Neural progenitor cell (in vitro differentiated cells): ENCODE measurements at regions not wholly inside any gene's neighbourhood (a gene's known extent, or its start where the extent isn't known, plus 50 kb on each side); places are given as distances from the start of the nearest gene placed in this dataset.
"Not testable (repeated sequence)": the region's sequence is repeated elsewhere in the genome, so short reads cannot be mapped to it uniquely, and the experiment has no call there.

Experiments
- DNase-seq: peaks from one replicate; pipeline ENCODE4 v3.0.0-alpha.2; 2016; ENCODE audit warnings: low spot score
- H2AFZ ChIP-seq: fragments of 200-600 bp; sonication (generic); replicated peaks from 2 replicates; pipeline ENCODE4 v1.6.1; 2016; ENCODE audit warnings: antibody characterized with exemption
- H3F3A ChIP-seq: fragments of 200-600 bp; sonication (generic); 2 replicates; pipeline ENCODE4 v1.6.1; 2016; ENCODE audit warnings: antibody characterized with exemption, low read depth
- H3K27ac ChIP-seq: fragments of 200-600 bp; sonication (generic); 2 replicates; pipeline ENCODE4 v1.5.1; 2016; ENCODE audit warnings: mild to moderate bottlenecking
- H3K27me3 ChIP-seq: fragments of 200-600 bp; sonication (generic); 2 replicates; pipeline ENCODE4 v1.6.1; 2016; ENCODE audit warnings: mild to moderate bottlenecking, moderate library complexity
- H3K36me3 ChIP-seq: fragments of 200-600 bp; sonication (generic); 2 replicates; pipeline ENCODE4 v1.5.1; 2016
- H3K4me1 ChIP-seq: fragments of 200-600 bp; sonication (generic); 2 replicates; pipeline ENCODE4 v1.6.1; 2016; ENCODE audit warnings: mixed run types
- H3K4me2 ChIP-seq: fragments of 200-600 bp; sonication (generic); 2 replicates; pipeline ENCODE4 v1.6.1; 2016
- H3K4me3 ChIP-seq: fragments of 200-600 bp; sonication (generic); 2 replicates; pipeline ENCODE4 v1.5.1; 2016
- H3K79me2 ChIP-seq: fragments of 200-600 bp; sonication (generic); 2 replicates; pipeline ENCODE4 v1.6.1; 2016; ENCODE audit warnings: low read depth
- H3K9ac ChIP-seq: fragments of 200-600 bp; sonication (generic); 2 replicates; pipeline ENCODE4 v1.6.1; 2016
- H3K9me3 ChIP-seq: fragments of 200-600 bp; sonication (generic); 2 replicates; pipeline ENCODE4 v1.5.1; 2016; ENCODE audit warnings: low read depth
- H4K20me1 ChIP-seq: fragments of 200-600 bp; sonication (generic); 2 replicates; pipeline ENCODE4 v1.6.1; 2016; ENCODE audit warnings: low read depth
- H3K27ac Mint-ChIP-seq: 3 replicates; pipeline ENCODE4 v1.8.0; 2021; ENCODE audit warnings: mixed read lengths
- H3K27me3 Mint-ChIP-seq: 2 replicates; pipeline ENCODE4 v1.8.0; 2022; ENCODE audit warnings: low read depth, mild to moderate bottlenecking, inconsistent platforms, moderate library complexity, mixed read lengths; ENCODE audit not compliant: insufficient read depth
- H3K36me3 Mint-ChIP-seq: 3 replicates; pipeline ENCODE4 v1.8.0; 2021; ENCODE audit warnings: mixed read lengths
- H3K4me1 Mint-ChIP-seq: 3 replicates; pipeline ENCODE4 v1.8.0; 2021; ENCODE audit warnings: mixed read lengths
- H3K4me3 Mint-ChIP-seq: 3 replicates; pipeline ENCODE4 v1.8.0; 2021; ENCODE audit warnings: mild to moderate bottlenecking, moderate library complexity, mixed read lengths
- H3K9me3 Mint-ChIP-seq: 3 replicates; pipeline ENCODE4 v1.8.0; 2020; ENCODE audit warnings: mixed read lengths
- EZH2 ChIP-seq: fragments of 200-600 bp; sonication (generic); IDR thresholded peaks from 2 replicates; pipeline ENCODE4 v1.6.1; 2017; ENCODE audit warnings: antibody characterized with exemption, mild to moderate bottlenecking, moderate library complexity
- EZH2phosphoT487 ChIP-seq: fragments of 200-600 bp; sonication (generic); IDR thresholded peaks from 2 replicates; pipeline ENCODE4 v1.6.1; 2017; ENCODE audit warnings: antibody characterized with exemption
- TF ChIP-seq, protein P1 (sequence below): fragments of 200-600 bp; sonication (generic); IDR thresholded peaks from 2 replicates; pipeline ENCODE4 v1.5.1; 2017; ENCODE audit warnings: antibody characterized with exemption, mild to moderate bottlenecking

DNA sequence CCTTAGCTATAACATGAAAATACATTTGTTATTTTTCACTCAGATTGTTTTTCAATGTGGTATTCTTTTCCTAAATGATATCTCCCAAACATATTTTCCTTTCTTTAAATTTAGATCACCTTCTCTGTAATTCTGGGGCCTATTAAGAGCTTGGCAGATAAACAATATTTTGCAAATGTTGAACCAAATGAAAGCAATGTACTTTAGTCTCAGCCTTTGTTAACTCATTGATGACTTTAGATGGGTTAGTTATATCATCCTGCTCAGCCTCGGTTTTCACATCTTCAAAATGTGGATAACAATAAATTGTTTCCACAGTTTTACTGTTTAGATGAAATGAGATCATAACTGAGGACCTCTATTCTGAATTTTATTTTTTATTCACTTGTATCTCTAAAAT lies 1205.2 kb downstream of the SUCLG1 start:
- Histone ChIP-seq H3K27ac (no peak overlapping the region), H3F3A (no peaks in the 10 kb centered on the region), H3K4me1 (no peaks in the 10 kb centered on the region), H3K4me3 (no peak overlapping the region), H4K20me1 (no peaks in the 10 kb centered on the region), H3K79me2 (no peaks in the 10 kb centered on the region), H2AFZ (no peak overlapping the region), H3K27me3 (no peaks in the 10 kb centered on the region), H3K4me2 (no peak overlapping the region), H3K36me3 (no peaks in the 10 kb centered on the region), H3K9me3 (no peaks in the 10 kb centered on the region), H3K9ac (no peak overlapping the region)
- DNase-seq: no peak
- Mint-ChIP-seq H3K27me3 (peaks cover 5% of the 10 kb centered on the region), H3K36me3 (no peaks in the 10 kb centered on the region), H3K4me1 (no peaks in the 10 kb centered on the region), H3K9me3 (peaks cover 4% of the 10 kb centered on the region), H3K27ac (no peak overlapping the region), H3K4me3 (no peak overlapping the region)
- no peak for TF ChIP-seq EZH2phosphoT487
- TF ChIP-seq EZH2: no peak
- TF ChIP-seq, protein P1, sequence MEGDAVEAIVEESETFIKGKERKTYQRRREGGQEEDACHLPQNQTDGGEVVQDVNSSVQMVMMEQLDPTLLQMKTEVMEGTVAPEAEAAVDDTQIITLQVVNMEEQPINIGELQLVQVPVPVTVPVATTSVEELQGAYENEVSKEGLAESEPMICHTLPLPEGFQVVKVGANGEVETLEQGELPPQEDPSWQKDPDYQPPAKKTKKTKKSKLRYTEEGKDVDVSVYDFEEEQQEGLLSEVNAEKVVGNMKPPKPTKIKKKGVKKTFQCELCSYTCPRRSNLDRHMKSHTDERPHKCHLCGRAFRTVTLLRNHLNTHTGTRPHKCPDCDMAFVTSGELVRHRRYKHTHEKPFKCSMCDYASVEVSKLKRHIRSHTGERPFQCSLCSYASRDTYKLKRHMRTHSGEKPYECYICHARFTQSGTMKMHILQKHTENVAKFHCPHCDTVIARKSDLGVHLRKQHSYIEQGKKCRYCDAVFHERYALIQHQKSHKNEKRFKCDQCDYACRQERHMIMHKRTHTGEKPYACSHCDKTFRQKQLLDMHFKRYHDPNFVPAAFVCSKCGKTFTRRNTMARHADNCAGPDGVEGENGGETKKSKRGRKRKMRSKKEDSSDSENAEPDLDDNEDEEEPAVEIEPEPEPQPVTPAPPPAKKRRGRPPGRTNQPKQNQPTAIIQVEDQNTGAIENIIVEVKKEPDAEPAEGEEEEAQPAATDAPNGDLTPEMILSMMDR: no peak

DNA sequence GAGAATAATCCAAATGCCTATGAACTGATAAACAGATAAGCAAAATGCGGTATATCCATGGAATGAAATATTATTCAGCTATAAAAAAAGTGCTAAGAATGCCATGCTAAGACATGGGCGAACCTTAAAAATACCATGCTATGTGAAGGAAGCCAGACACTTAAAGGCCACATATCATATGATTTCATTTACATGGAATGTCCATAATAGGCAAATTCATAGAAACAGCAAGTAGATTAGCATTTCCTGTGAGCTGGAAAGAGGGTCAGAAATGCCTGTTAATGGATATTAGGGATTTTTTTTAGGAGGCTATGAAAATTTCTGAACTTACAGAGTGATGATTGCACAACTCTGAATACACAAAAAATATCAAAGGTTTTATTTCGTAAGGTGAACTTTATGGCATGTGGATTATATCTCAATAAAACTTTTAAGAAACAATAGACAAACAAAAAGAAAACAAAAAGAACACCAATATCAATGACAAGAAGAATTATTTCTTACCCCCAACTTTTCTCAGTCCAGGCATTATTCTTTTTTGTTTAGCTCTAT lies 1207.7 kb downstream of the SUCLG1 start:
- Histone ChIP-seq H3F3A (no peaks in the 10 kb centered on the region), H3K27ac (no peak overlapping the region), H3K4me2 (no peak overlapping the region), H3K4me1 (no peaks in the 10 kb centered on the region), H3K9me3 (no peaks in the 10 kb centered on the region), H4K20me1 (no peaks in the 10 kb centered on the region), H3K36me3 (no peaks in the 10 kb centered on the region), H3K27me3 (no peaks in the 10 kb centered on the region), H3K79me2 (no peaks in the 10 kb centered on the region), H2AFZ (no peak overlapping the region), H3K9ac (no peak overlapping the region), H3K4me3 (no peak overlapping the region)
- no peak overlapping the region for H3K27ac Mint-ChIP-seq
- H3K27me3 Mint-ChIP-seq: peaks cover 8% of the 10 kb centered on the region
- H3K9me3 Mint-ChIP-seq: peaks cover 16% of the 10 kb centered on the region
- H3K4me1 Mint-ChIP-seq: no peaks in the 10 kb centered on the region
- no peak overlapping the region for H3K4me3 Mint-ChIP-seq
- H3K36me3 Mint-ChIP-seq: no peaks in the 10 kb centered on the region
- TF ChIP-seq EZH2phosphoT487 (no peak), EZH2 (no peak)
- TF ChIP-seq, protein P1: no peak
- no peak for DNase-seq

- not testable (repeated sequence) for H3F3A ChIP-seq, H3K4me2 ChIP-seq, H3K27ac ChIP-seq, H3K4me1 ChIP-seq, H3K27me3 ChIP-seq, H2AFZ ChIP-seq, H3K4me3 ChIP-seq, H3K4me1 Mint-ChIP-seq, H4K20me1 ChIP-seq, H3K4me3 Mint-ChIP-seq, H3K36me3 ChIP-seq, H3K9ac ChIP-seq, H3K9me3 ChIP-seq, H3K27ac Mint-ChIP-seq, DNase-seq, H3K79me2 ChIP-seq, H3K36me3 Mint-ChIP-seq, H3K27me3 Mint-ChIP-seq
- H3K9me3 Mint-ChIP-seq: peaks cover 20% of the 10 kb centered on the region
Measured at GRCh38 chr2:83245806-83246537, 1213.1 kb downstream of the SUCLG1 start.

DNA sequence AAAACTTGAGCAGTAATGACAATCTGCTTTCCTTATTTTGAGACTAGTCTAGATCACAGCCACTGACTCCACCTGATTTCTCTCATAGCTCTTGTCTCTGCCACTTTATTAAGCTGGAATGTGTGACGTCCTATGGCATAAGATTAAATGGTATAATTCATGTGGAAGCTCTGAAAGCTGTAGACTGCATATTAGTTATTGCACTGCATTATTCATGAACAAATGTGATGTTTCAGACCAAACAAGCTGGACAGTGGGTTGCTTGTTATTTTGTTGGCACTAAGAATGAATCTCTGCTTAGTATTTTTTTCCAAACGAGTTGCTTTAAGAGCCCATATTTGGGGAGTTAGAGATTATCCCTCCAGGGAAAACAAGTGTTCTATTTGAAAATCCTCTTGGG lies 1218.5 kb downstream of the SUCLG1 start:
- H3K36me3 Mint-ChIP-seq: no peaks in the 10 kb centered on the region
- TF ChIP-seq EZH2phosphoT487 (no peak), EZH2 (no peak)
- TF ChIP-seq, protein P1: no peak
- no peaks in the 10 kb centered on the region for H3F3A ChIP-seq

More for the DNA sequence above, 1218.5 kb downstream of the SUCLG1 start:
- no peaks in the 10 kb centered on the region for H4K20me1 ChIP-seq
- DNase-seq: no peak
- no peak overlapping the region for H2AFZ ChIP-seq
- no peak overlapping the region for H3K9ac ChIP-seq
- Mint-ChIP-seq H3K27ac (no peak overlapping the region), H3K27me3 (no peaks in the 10 kb centered on the region), H3K4me1 (no peaks in the 10 kb centered on the region), H3K9me3 (peaks cover 4% of the 10 kb centered on the region), H3K4me3 (no peak overlapping the region)
- no peak overlapping the region for H3K4me3 ChIP-seq
- no peak overlapping the region for H3K27ac ChIP-seq
- no peaks in the 10 kb centered on the region for H3K36me3 ChIP-seq
- H3K27me3 ChIP-seq: no peaks in the 10 kb centered on the region
- no peaks in the 10 kb centered on the region for H3K79me2 ChIP-seq
- no peaks in the 10 kb centered on the region for H3K4me1 ChIP-seq
- no peaks in the 10 kb centered on the region for H3K9me3 ChIP-seq
- no peak overlapping the region for H3K4me2 ChIP-seq
